Stimulated activated naive CD4-positive, alpha-beta T cell (primary cell): ENCODE measurements at regions not wholly inside any gene's neighbourhood (a gene's known extent, or its start where the extent isn't known, plus 50 kb on each side); places are given as distances from the start of the nearest gene placed in this dataset.

Experiments
- DNase-seq, 6 experiments: peaks; one replicate each; lab custom pipeline; 2025; lab: John Stamatoyannopoulos, UW

GRCh38 chr3:116848248-116848829, 138.8 kb downstream of the TUSC7 start:
- no peak for DNase-seq

GRCh38 chr3:116849261-116849688, 139.7 kb downstream of the TUSC7 start:
- DNase-seq: no peak

GRCh38 chr3:116852803-116853202, 143.2 kb downstream of the TUSC7 start:
- DNase-seq: no peak

- no peak for DNase-seq
These were observed 153.7 kb downstream of the TUSC7 start for GRCh38 chr3:116863270-116863770.

- DNase-seq: no peak
These were observed 154.4 kb downstream of the TUSC7 start for GRCh38 chr3:116863822-116864589.

GRCh38 chr3:116864590-116864927, 155.0 kb downstream of the TUSC7 start:
- DNase-seq: no peak

- DNase-seq: no peak
These were observed 160.8 kb downstream of the TUSC7 start for GRCh38 chr3:116870379-116870778.

- DNase-seq: no peak
These were observed 162.3 kb downstream of the TUSC7 start for GRCh38 chr3:116871905-116872304.

- no peak for DNase-seq
These were observed 163.1 kb downstream of the TUSC7 start for GRCh38 chr3:116872688-116873087.

- DNase-seq: no peak
These were observed 163.6 kb downstream of the TUSC7 start for GRCh38 chr3:116873142-116873541.

- no peak for DNase-seq
These were observed 168.4 kb downstream of the TUSC7 start for GRCh38 chr3:116877968-116878367.

- DNase-seq: no peak
These were observed 176.8 kb downstream of the TUSC7 start for GRCh38 chr3:116886202-116886893.

GRCh38 chr3:116896116-116896515, 186.5 kb downstream of the TUSC7 start:
- no peak for DNase-seq

GRCh38 chr3:116897382-116897781, 187.8 kb downstream of the TUSC7 start:
- no peak for DNase-seq

- DNase-seq: no peak
These were observed 189.7 kb downstream of the TUSC7 start for GRCh38 chr3:116899253-116899652.

- DNase-seq: no peak
These were observed 195.8 kb downstream of the TUSC7 start for GRCh38 chr3:116905334-116905733.

GRCh38 chr3:116905794-116906193, 196.2 kb downstream of the TUSC7 start:
- no peak for DNase-seq

GRCh38 chr3:116912116-116912515, 202.5 kb downstream of the TUSC7 start:
- DNase-seq: no peak

- no peak for DNase-seq
These were observed 204.4 kb downstream of the TUSC7 start for GRCh38 chr3:116914004-116914403.

- DNase-seq: no peak
These were observed 207.3 kb downstream of the TUSC7 start for GRCh38 chr3:116916836-116917235.

GRCh38 chr3:116920826-116921610, 211.4 kb downstream of the TUSC7 start:
- no peak for DNase-seq

GRCh38 chr3:116927918-116928317, 218.3 kb downstream of the TUSC7 start:
- DNase-seq: no peak
